HG03097 (cell line): ENCODE measurements at regions not wholly inside any gene's neighbourhood (a gene's known extent, or its start where the extent isn't known, plus 50 kb on each side); places are given as distances from the start of the nearest gene placed in this dataset.
A peak's percentile ranks its signal among the peaks of the same experiment; 100 is the strongest.
"Not testable (repeated sequence)": the region's sequence is repeated elsewhere in the genome, so short reads cannot be mapped to it uniquely, and the experiment has no call there.

Source experiments
- ATAC-seq: cut with Tn5 transposase; IDR thresholded peaks from one replicate; pipeline ENCODE4 v1.9.1; 2021; ENCODE audit not compliant: unreplicated experiment, low FRiP score

DNA sequence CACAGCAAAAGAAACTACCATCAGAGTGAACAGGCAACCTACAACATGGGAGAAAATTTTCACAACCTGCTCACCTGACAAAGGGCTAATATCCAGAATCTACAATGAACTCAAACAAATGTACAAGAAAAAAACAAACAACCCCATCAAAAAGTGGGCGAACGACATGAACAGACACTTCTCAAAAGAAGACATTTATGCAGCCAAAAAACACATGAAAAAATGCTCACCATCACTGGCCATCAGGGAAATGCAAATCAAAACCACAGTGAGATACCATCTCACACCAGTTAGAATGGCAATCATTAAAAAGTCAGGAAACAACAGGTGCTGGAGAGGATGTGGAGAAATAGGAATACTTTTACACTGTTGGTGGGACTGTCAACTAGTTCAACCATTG is 207.8 kb downstream of the USP6NL start:
- not testable (repeated sequence) for ATAC-seq

- peak; percentile 72 for ATAC-seq
Measured at GRCh38 chr10:11403116-11403515, 208.3 kb downstream of the USP6NL start.

DNA sequence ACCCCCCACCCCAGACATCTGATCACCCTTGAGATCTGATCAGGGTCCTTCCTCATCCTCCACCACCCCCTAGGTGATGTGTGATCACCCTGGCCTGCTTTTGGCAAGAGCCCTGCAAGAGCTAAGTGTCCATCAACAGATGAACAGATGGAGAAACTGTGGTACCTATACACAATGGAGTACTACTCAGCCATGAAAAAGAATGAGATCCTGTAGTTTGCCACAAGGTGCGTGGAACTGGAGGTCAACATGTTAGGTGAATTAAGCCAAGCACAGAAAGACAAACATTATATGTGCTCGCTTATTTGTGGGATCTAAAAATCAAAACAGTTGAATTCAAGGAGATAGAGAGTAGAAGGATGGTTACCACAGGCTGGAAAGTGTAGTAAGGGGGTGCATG is 209.1 kb downstream of the USP6NL start:
- no peak for ATAC-seq

- no peak for ATAC-seq
Measured at GRCh38 chr10:11401264-11402235, 209.9 kb downstream of the USP6NL start.

- ATAC-seq, result no peak
Measured at GRCh38 chr10:11397980-11398580, 213.4 kb downstream of the USP6NL start.

- no peak for ATAC-seq
Measured at GRCh38 chr10:11397077-11397965, 214.1 kb downstream of the USP6NL start.

- no peak for ATAC-seq
Measured at GRCh38 chr10:11396311-11396955, 215.0 kb downstream of the USP6NL start.

GRCh38 chr10:11395581-11396310 is 215.7 kb downstream of the USP6NL start:
- ATAC-seq, result no peak

DNA sequence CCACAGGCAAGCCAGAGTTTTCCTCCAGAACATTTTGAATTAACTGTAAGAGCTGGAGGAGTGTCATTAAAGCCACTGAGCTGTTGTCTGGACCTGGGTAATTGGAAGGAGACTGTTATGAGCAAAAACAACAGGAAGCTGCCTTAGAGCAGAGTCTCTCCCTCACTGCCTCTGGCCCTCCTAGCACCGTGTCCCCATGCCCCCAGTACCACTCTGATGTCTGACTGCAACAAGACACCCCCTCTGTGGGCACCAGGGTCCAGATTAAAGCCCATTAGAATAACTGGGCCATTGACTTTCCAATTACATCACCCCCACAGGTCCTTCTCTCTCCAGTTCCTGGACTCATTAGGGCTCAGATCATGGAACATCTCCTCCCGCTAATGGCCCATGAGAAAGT is 216.3 kb downstream of the USP6NL start:
- no peak for ATAC-seq

GRCh38 chr10:11393858-11394257 is 217.6 kb downstream of the USP6NL start:
- ATAC-seq, result no peak

DNA sequence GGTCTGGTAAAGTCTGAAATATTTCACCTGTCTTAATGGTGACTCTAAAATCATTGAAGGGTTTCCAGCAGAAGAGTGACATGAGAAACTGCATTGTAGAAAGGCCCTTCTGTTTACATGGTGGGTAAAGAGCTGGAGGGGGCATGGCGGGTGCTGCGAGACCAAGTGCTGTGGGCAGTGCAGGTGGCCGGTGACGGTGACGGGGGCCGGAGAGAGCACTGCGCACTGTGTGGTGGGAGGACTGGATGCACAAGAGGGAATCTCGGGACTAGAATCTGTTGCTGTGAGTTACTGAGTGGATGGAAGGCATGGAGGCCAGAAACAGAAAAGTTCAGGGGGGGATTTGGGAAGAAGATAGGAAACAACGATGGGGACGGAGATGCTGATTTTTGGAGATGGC is 218.7 kb downstream of the USP6NL start:
- ATAC-seq, result no peak

DNA sequence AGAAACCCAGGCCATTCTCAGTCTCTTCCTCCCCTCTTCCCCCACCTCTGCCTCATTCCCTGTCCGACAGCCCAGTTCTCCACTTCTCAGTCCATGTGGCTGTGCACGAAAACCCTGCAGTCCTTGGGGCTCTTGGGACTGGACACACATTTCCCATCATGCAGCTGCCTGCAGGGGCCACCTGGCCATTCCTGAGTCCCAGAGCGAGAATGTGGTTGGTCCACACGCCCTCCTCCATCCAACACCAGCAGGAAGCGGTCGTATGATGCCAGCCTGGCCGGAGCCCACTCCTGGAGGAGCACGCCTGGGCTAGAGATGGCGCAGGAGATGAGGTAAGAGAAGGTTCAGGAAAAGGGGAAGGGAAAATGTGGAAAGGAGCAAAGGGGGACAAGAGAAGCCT is 222.5 kb downstream of the USP6NL start:
- no peak for ATAC-seq

DNA sequence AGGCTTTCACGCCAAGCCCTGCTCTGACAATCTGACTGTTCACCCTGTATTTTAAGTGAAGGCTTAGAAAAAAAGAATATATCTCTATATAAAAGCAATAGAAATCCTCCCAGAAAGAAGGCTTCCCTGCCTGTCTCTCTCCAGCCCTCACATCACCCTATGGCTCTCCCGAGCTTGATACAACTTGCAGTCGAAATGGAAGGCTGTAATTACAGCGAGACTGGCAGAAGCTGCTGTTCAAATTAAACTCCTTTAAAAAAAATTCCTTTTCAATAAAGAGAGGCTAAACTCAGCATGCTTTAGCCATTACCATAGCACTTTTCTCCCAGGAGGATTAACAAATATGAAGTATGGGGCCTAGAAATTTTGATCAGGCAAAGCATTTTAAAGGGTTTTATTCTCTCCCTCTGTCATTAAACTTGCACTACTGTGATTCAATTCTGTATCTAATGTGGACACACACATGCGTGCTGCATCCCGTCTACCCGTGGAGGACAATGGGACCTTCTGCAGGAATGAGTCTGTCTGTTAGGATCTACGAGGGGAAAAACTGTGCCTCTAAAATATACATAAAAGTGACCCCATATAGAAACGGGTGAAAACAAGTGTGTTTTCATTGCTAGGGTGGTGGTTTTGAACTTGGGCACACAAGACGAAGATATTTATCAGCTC is 223.8 kb downstream of the USP6NL start:
- ATAC-seq, result no peak

DNA sequence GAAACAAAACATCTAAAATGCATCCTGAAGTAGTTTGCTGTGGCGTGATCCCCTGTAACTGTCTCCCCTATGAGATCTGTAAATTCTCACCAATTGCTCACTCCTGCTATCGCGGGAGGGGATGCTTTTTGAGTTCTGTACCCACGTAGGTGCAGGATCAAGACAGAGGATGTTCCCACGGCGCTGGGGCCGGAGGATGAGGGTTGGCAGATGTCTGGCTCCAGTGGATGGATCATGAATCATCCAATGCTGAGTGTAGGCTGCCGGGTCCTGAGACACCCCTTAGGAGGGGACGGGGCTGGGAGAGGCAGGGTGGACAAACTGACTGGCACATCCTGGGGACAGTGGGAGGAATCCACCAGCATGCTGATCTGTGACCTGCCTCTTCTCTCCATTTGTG is 224.4 kb downstream of the USP6NL start:
- no peak for ATAC-seq
